NCI-H510A treated with DMSO at 0.1 percent for 48 hours (cell line): ENCODE measurements at regions not wholly inside any gene's neighbourhood (a gene's known extent, or its start where the extent isn't known, plus 50 kb on each side); places are given as distances from the start of the nearest gene placed in this dataset.

Experiments used
- DNase-seq: peaks from one replicate; lab custom pipeline; 2025; lab: John Stamatoyannopoulos, UW

DNA sequence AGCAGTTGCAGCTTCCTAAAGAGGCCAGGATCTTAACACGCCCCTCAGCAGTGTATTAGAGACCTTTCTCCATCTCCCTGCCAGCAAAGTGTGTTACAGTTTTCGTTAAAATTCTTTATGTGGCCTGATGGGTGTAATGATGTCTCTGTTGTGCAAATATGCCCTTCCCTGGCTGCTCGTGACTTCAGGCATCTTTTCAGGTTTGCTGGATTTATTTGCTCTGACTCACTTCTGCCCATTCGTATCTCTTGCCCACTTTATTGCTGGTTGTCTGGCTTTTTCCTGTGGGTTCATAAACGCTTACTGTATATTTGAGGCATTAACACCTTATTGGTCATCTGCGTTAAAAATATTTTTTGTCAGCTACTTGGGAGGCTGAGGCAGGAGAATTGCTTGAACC, 134.5 kb downstream of the ASB1 start:
- no peak for DNase-seq

GRCh38 chr2:238562446-238562845, 135.7 kb downstream of the ASB1 start:
- DNase-seq = no peak

GRCh38 chr2:238563551-238563950, 136.8 kb downstream of the ASB1 start:
- no peak for DNase-seq

GRCh38 chr2:238564286-238564920, 137.7 kb downstream of the ASB1 start:
- DNase-seq = no peak

- no peak for DNase-seq
Observed at GRCh38 chr2:238565031-238565430, 138.3 kb downstream of the ASB1 start.

DNA sequence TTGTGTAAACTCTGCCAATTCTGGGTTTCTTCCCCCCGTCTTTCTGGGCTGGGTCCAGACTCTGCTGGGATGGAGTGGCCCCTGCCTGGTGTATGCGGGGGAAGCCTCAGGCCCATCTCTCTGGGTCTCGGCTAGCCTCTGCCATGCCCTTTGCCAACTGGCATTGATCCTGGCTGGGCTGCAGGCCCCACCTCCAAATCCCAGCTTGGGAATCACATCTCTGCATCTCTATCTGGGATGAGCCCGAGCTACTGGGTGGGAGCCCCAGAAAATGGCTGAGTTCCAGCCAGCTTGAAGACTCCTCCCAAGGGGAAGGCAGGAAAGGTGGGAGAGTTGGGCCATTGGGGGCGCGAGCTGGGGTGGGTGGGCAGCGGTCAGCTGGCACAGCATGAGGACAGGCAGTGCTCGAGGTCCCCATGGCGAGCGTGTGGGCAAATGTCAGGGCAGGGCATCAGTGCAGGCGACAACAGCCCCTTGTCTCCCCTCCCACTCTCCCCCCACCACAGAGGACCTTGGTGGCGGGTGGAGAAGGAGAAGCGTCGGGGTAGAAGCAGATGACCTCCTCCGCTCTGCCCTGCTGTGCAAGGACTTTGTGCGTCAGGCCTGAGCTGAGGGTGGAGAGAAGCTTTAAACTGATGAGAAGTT, 139.4 kb downstream of the ASB1 start:
- no peak for DNase-seq

DNA sequence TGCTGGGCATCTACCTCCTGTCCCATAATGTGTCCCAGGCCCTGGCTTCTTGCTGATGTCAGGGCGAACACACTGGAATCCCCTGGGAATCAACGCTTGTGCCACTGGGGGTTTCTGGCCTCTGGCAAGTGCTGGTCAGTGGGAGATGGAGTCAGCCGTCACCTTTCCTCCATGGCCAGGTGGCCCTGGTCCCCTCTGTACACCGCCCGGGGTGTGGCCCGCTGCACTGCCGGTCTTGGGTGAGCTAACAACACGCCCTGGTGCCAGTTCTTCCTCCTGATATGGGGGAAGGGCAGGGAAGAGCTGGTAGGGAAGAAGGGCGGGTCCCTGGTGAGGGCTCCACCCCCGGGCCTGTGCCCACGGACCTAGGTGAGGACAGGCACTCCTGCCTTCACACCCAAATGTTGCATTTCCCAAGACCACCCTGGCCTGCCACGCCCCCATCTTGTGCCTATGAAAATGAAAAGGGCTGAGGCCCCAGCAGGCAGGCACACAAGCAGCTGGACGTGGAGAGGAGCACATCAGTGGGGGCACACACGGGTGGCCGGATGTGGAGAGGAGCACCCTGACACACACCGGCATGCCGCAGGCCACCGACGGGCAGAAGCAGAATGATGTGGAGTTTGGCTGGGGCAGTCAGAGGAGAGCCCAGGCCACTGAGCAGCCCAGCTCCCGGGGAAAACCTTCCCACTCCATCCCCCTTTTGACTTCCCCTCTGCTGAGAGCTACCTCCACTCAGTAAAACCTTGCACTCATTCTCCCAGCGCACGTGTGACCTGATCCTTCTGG, 140.5 kb downstream of the ASB1 start:
- no peak for DNase-seq

GRCh38 chr2:238567996-238568395, 141.3 kb downstream of the ASB1 start:
- no peak for DNase-seq

DNA sequence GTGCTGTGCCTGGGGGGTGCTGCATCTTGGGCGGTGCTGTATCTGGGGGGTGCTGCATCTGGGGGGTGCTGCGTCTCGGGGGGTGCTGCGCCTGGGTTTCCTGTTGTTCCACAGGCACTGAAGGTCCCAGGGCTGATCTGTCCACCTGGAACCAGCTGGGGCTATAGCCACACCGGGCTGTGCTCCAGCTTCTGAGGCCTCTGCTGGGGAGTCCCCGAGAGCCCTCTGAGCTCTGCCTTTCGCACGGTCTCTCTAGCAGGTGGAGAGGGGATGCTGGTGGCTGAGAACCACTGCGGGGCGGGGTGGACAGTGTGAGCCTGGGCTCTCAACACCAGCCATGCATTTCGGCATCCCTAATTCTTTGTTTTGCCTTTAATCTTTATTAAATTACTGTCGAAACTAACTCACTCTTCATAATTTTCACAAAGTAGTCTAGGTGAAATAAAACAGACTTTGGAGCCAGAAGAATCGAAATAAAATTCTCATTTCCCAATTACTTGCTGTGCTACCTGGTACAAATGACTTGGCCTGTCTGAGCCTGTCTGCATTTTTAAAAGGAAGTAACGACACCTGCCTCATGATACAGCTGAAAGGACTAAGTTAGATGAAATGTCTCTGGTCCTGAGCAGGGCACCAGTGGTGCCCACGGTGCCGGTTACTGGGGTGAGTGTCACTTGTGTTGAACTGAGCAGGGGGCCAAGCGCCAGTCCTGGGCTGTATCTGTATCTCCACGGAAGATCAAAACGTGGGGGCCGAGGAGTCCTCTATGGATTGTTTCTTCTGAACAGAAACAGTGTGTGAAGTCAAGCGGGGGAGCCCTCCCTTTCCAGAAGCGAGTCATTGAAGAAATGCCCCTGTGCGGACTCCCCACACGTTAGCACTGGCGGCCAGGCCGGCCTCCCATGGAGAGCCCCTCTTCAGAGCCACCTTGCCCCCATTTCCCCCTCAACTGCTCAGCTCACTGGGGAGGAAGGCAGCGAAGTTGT, 142.0 kb downstream of the ASB1 start:
- no peak for DNase-seq

DNA sequence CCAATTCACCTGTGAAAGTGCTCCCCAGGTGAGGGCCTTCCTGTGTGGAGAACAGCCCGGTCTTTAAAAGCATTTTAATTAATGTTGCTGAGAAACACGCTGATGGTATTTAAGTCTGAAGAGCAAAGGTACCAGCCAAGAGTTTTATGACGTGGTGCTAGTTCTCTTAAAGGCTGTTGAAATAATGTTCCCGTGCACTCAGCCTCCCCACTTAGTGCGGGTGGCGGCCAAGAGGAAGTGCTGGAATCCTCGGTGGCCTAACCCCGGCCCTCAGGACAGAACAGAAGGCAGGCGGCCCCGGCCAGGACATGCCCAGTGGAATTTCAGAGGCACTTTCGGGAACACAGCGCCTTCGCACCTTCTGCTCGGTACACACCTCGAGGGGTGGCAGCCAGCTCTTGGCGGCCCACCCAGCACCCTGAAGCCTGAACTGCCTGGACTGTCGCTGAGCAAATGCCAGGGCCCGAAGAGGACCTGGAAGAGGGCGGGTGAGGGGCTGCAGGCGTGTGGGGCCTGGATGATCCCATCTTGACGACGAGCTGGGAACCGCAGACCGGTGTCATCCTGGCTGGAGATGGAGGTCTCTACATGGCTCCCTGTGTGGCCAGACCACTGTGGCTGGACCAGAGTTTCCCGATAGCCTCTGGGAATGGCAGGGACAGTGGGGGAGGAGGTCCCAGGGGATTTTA, 142.9 kb downstream of the ASB1 start:
- no peak for DNase-seq

- no peak for DNase-seq
Observed at GRCh38 chr2:238570391-238570790, 143.7 kb downstream of the ASB1 start.

GRCh38 chr2:238570926-238571325, 144.2 kb downstream of the ASB1 start:
- no peak for DNase-seq

- no peak for DNase-seq
Observed at GRCh38 chr2:238571661-238572372, 145.1 kb downstream of the ASB1 start.

GRCh38 chr2:238573065-238573778, 146.5 kb downstream of the ASB1 start:
- DNase-seq = peak; percentile 1

DNA sequence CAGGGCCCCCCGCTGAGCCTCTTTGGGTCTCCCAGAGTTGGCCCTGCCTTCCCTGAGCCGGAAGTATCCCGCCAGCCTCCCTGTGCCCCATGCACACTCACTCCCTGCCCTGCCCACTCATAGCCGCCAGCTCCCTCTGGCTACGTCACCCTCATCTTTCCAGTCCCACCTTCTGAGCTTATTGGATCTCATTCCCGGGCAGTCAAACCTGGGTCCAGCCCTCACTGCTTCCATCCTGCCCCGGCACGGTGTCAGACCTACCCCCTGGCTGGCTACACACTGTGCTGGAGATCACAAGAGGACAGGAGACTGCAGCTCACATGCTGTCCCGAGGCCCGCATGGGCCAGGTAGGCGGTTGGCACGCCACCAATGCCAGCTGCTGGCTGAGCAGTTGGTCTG, 147.2 kb downstream of the ASB1 start:
- DNase-seq = no peak

DNA sequence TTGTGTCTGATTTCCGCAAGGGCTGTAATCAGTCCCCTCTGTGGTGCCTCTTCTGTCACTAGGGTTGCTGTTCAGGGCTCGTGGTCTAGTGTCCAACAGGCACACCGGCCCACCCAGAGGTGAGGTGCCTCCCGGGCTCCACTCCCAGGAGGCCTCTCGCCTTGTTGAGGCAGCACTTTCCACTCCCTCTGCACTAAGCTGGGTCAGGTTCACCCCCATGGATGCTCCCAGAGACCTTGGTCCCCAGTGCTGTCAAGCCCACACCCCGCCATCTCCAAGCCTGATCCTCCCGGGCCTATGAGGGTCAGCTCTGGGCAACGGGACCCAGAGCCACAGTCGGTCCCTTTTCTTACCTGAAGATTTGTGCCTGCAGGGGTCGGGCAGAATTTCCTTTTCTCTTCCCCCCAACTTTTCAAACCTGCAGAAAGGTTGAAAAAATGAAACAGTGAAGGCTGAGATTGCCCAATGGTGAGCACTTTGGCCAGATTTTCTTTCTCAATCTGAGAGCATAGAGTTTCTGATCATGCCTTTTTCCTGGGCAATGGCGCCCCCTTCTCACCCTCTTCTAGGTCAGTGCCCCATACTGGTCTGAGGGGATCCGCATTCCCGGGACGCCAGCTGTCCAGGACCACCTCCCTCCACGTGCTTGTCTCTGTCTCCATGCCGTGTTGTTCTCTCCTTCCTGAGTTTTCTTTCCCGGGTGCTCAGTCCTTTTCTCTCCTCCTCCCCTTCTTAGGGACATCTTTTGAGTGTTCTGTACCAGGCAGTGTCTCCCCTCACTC, 148.0 kb downstream of the ASB1 start:
- DNase-seq = no peak

GRCh38 chr2:238576674-238577073, 149.9 kb downstream of the ASB1 start:
- DNase-seq = no peak

DNA sequence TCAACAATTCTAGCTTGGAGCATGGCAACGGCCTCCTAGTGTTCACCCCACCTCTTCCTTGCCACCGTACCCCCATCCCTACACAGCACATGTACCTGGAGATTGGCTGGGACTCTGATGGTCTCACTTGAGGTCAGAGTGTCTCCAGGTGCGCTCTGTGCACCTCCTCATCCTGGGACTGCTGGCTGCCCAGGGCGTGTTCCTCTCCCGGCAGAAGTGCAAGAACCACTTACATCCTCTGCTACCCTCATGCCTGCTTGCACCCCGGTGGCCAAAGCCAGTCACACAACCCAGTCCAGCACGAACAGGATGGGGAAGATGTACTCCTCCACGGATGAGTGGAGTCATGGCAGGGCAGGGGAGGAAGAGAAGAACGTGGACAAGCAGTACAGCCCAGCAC, 151.5 kb downstream of the ASB1 start:
- no peak for DNase-seq

GRCh38 chr2:238580486-238580885, 153.8 kb downstream of the ASB1 start:
- no peak for DNase-seq
